CD14-positive monocyte (primary cell): ENCODE measurements at regions not wholly inside any gene's neighbourhood (a gene's known extent, or its start where the extent isn't known, plus 50 kb on each side); places are given as distances from the start of the nearest gene placed in this dataset.

ENCODE experiments used
- DNase-seq, 3 donors: peaks; one replicate each; pipeline ENCODE4 v3.0.0-alpha.2; 2011 to 2022
- H2AFZ ChIP-seq: 2 replicates; pipeline ENCODE4 v1.6.0; 2012; ENCODE audit warnings: mild to moderate bottlenecking, low read depth, low read length, inconsistent platforms; ENCODE audit not compliant: insufficient read depth, poor library complexity, severe bottlenecking
- H3K27ac ChIP-seq, 2 donors: 1 replicate in 1 of 2; 2 replicates in 1 of 2; pipeline ENCODE4 v1.5.1; 2012 to 2013; ENCODE audit warnings: low read length in 2 of 2, control low read depth in 1 of 2, inconsistent platforms in 1 of 2, low read depth in 1 of 2, mild to moderate bottlenecking in 1 of 2
- H3K27me3 ChIP-seq, 2 donors: one replicate each; pipeline versions ENCODE4 v1.6.0 to v1.6.1; 2011 to 2013; ENCODE audit warnings: low read length in 2 of 2; ENCODE audit not compliant: control insufficient read depth in 2 of 2, insufficient read depth in 2 of 2
- H3K36me3 ChIP-seq, 2 donors: replicated peaks in 1 of 2; 1 replicate in 1 of 2; 2 replicates in 1 of 2; pipeline versions ENCODE4 v1.5.1 to v1.6.1; 2012 to 2013; ENCODE audit warnings: low read length in 2 of 2, control low read depth in 1 of 2, inconsistent platforms in 1 of 2, mild to moderate bottlenecking in 1 of 2; ENCODE audit not compliant: insufficient read depth in 2 of 2, control insufficient read depth in 1 of 2
- H3K4me1 ChIP-seq, 2 donors: 1 replicate in 1 of 2; 2 replicates in 1 of 2; pipeline versions ENCODE4 v1.5.1 to v1.6.1; 2012 to 2013; ENCODE audit warnings: low read length in 2 of 2, control low read depth in 1 of 2, inconsistent platforms in 1 of 2, mild to moderate bottlenecking in 1 of 2, moderate library complexity in 1 of 2; ENCODE audit not compliant: insufficient read depth in 2 of 2, control insufficient read depth in 1 of 2
- H3K4me2 ChIP-seq: replicated peaks from 2 replicates; pipeline ENCODE3; 2012; ENCODE audit warnings: low read length, moderate library complexity, mild to moderate bottlenecking; ENCODE audit not compliant: poor library complexity, severe bottlenecking; ENCODE audit errors: extremely low read depth
- H3K4me3 ChIP-seq, 3 experiments: fragments of 200-600 bp in 1 of 3; sonication (generic) in 1 of 3; replicated peaks in 1 of 3; 1 replicate in 2 of 3; 2 replicates in 1 of 3; pipeline ENCODE4 v1.5.1; 2011 to 2013; ENCODE audit warnings: low read length in 3 of 3, mild to moderate bottlenecking in 3 of 3, control low read depth in 2 of 3, low read depth in 2 of 3, inconsistent platforms in 1 of 3, moderate library complexity in 1 of 3
- H3K79me2 ChIP-seq: 2 replicates; pipeline ENCODE4 v1.6.0; 2012; ENCODE audit warnings: mild to moderate bottlenecking, control low read depth, inconsistent platforms, low read length, moderate library complexity; ENCODE audit not compliant: insufficient read depth
- H3K9ac ChIP-seq: 2 replicates; pipeline ENCODE4 v1.6.0; 2017; ENCODE audit warnings: low read length, mild to moderate bottlenecking; ENCODE audit not compliant: insufficient read depth, poor library complexity, severe bottlenecking
- H3K9me3 ChIP-seq, 2 donors: replicated peaks in 1 of 2; 1 replicate in 1 of 2; 2 replicates in 1 of 2; pipeline versions ENCODE4 v1.5.1 to v1.6.1; 2012 to 2013; ENCODE audit warnings: low read length in 2 of 2, control low read depth in 1 of 2; ENCODE audit not compliant: control insufficient read depth in 1 of 2, insufficient read depth in 1 of 2
- H4K20me1 ChIP-seq: 2 replicates; pipeline ENCODE4 v1.6.0; 2012; ENCODE audit warnings: mild to moderate bottlenecking, low read length, control low read depth, moderate library complexity; ENCODE audit not compliant: insufficient read depth
- H3K27ac Mint-ChIP-seq, 7 donors: one replicate each; pipeline ENCODE4 v1.8.0; 2020; ENCODE audit warnings: mild to moderate bottlenecking in 7 of 7, mixed read lengths in 7 of 7, moderate library complexity in 6 of 7, inconsistent platforms in 2 of 7
- H3K27me3 Mint-ChIP-seq, 3 donors: one replicate each; pipeline ENCODE4 v1.8.0; 2021 to 2022; ENCODE audit warnings: low read depth in 3 of 3, mild to moderate bottlenecking in 3 of 3, mixed read lengths in 3 of 3, moderate library complexity in 3 of 3, inconsistent platforms in 1 of 3
- H3K36me3 Mint-ChIP-seq, 2 donors: one replicate each; pipeline ENCODE4 v1.8.0; 2020; ENCODE audit warnings: mixed read lengths in 2 of 2, inconsistent platforms in 1 of 2, mild to moderate bottlenecking in 1 of 2
- H3K4me1 Mint-ChIP-seq: one replicate; pipeline ENCODE4 v1.8.0; 2020; ENCODE audit warnings: mild to moderate bottlenecking, mixed read lengths
- H3K4me3 Mint-ChIP-seq, 2 donors: one replicate each; pipeline ENCODE4 v1.8.0; 2020; ENCODE audit warnings: mild to moderate bottlenecking in 2 of 2, mixed read lengths in 2 of 2, moderate library complexity in 1 of 2
- H3K9me3 Mint-ChIP-seq, 7 donors: one replicate each; pipeline ENCODE4 v1.8.0; 2020 to 2022; ENCODE audit warnings: mixed read lengths in 7 of 7, mild to moderate bottlenecking in 6 of 7, moderate library complexity in 6 of 7, inconsistent platforms in 2 of 7
- CTCF ChIP-seq: fragments of 200-600 bp; IDR thresholded peaks from one replicate; pipeline ENCODE4 v1.8.0; 2022; ENCODE audit warnings: antibody characterized with exemption, mild to moderate bottlenecking
- WGBS: methylation state at CpG from one replicate; pipeline ENCODE4 v1.1.5; 2013; ENCODE audit warnings: missing lambda C conversion rate; ENCODE audit not compliant: insufficient coverage; 5-methylcytosine and 5-hydroxymethylcytosine counted together
- intact Hi-C, 2 donors: fragments of 100-400 bp; cut with micrococcal nuclease; formaldehyde crosslinking; loops; one replicate each; pipeline versions ENCODE4 v1.15.0 to v1.15.1; 2023

- Mint-ChIP-seq H3K27me3 (peaks cover 0 to 2% (median 0%) of the 10 kb centered on the region in 3 donors), H3K9me3 (peaks cover 0 to 5% (median 0%) of the 10 kb centered on the region in 7 donors), H3K4me3 (no peak overlapping the region), H3K27ac (no peak overlapping the region), H3K36me3 (no peaks in the 10 kb centered on the region), H3K4me1 (peaks cover 11% of the 10 kb centered on the region)
- Histone ChIP-seq H3K4me2 (no peak overlapping the region), H3K36me3 (no peaks in the 10 kb centered on the region), H3K4me1 (peaks cover 7 to 8% of the 10 kb centered on the region in 2 donors), H3K79me2 (no peaks in the 10 kb centered on the region), H3K27ac (no peak overlapping the region), H3K9ac (no peak overlapping the region), H3K9me3 (no peaks in the 10 kb centered on the region), H2AFZ (no peak overlapping the region), H3K4me3 (no peak overlapping the region), H3K27me3 (no peaks in the 10 kb centered on the region), H4K20me1 (no peaks in the 10 kb centered on the region)
- intact Hi-C loops, result no loop called here
- TF ChIP-seq CTCF, result no peak
- no peak for DNase-seq
- 100% methylated on average over 2 of the region's 5 CpGs for WGBS
These were observed 168.6 kb downstream of the CD83 start for GRCh38 chr6:14286144-14286543.

GRCh38 chr6:14286634-14287428 is 169.3 kb downstream of the CD83 start:
- H2AFZ ChIP-seq, result no peak overlapping the region
- no peak overlapping the region for H3K27ac ChIP-seq
- H4K20me1 ChIP-seq, result no peaks in the 10 kb centered on the region
- intact Hi-C loops, result no loop called here
- no peak overlapping the region for H3K4me2 ChIP-seq
- no peaks in the 10 kb centered on the region for H3K36me3 ChIP-seq
- TF ChIP-seq CTCF, result no peak
- DNase-seq, result no peak
- no peak overlapping the region for H3K4me3 ChIP-seq
- H3K27me3 ChIP-seq, result no peaks in the 10 kb centered on the region
- no peak overlapping the region for H3K9ac ChIP-seq
- Mint-ChIP-seq H3K4me3 (no peak overlapping the region), H3K27me3 (peaks cover 0 to 2% (median 0%) of the 10 kb centered on the region in 3 donors), H3K4me1 (peaks cover 11% of the 10 kb centered on the region), H3K9me3 (peaks cover 0 to 5% (median 0%) of the 10 kb centered on the region in 7 donors), H3K27ac (no peak overlapping the region), H3K36me3 (no peaks in the 10 kb centered on the region)
- peaks cover 7 to 8% of the 10 kb centered on the region in 2 donors for H3K4me1 ChIP-seq
- WGBS, result no CpG with 5 or more reads among the region's 1 CpG
- no peaks in the 10 kb centered on the region for H3K9me3 ChIP-seq
- no peaks in the 10 kb centered on the region for H3K79me2 ChIP-seq
